Cortex of kidney (tissue), 1 donor: ENCODE measurements at regions not wholly inside any gene's neighbourhood (a gene's known extent, or its start where the extent isn't known, plus 50 kb on each side); places are given as distances from the start of the nearest gene placed in this dataset.

Experiments used
- DNase-seq: peaks from one replicate; lab custom pipeline; 2025; lab: John Stamatoyannopoulos, UW

DNA sequence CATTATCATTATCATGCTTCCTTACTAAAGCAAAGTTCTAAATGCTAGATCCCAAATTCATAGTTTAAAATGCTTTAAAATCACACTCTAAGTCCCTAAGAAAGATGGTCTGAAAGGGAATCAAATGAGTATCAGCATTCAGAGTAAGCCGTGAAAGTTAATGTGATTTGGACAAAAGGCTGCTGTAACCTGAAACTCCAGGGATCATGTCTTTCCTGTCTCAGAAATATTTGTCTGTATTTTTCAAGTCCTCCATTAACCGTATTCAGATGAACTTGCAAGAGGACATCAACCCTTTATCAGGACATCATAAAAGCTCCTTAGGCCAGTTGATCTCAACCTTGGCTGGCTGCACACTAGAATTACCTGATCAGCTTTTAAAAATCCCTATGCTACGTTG is 324.3 kb upstream of the PKDCC start:
- no peak for DNase-seq

DNA sequence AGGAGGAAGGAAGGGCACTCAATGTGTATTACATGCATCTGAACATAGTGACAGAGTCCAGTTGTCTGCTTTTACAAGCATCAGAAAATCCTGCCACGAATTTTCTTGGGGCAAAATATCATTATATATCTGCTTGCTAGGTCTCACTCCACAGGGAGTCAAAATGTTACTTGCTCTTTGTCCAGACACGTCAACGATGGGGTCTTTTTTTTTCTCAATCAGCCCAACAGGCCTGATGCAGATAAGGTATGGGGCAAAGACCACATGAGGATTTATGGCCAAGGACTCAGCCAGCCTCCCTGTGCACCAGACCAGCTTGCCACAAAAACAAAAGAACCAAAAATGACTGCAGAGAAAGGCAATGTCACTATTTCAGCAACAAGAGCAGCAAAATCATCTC is 323.4 kb upstream of the PKDCC start:
- no peak for DNase-seq

DNA sequence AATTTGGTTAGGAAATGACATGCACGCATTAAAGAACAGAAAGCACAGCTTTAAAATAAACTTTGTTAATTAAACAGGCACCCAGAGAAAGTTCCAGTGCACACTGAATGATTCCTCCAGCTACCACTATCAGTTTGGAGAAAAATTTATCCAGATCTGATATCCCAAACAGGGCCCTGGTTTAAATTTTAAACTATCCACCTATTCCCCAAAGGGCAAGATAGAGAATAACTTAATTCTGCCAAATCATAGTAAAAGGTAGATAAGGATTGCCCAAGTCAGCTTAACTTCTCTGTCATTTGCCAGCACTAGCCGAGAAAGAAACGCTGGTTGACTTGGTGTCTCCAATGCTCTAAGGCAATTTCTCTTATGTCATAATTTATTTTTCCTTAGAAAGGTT is 321.9 kb upstream of the PKDCC start:
- no peak for DNase-seq

DNA sequence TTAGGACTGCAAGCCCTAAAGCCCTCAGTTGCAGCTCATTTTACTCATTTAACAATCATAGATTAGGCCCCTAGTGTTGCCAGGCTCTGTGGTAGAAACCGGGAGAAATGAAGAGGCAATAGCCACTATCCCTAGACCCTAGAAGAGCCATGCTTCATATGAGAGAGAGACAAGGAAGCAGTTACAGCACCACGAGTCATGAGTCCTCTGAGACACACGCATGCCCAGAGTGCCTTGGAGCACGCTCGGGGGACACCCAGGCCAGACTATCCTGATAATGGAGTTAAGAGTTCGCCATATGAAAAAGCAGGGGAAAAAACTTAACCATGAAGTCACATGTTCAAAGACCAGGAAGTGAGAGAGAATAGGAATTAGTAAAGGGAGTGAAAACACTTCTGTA is 321.5 kb upstream of the PKDCC start:
- DNase-seq, result no peak

DNA sequence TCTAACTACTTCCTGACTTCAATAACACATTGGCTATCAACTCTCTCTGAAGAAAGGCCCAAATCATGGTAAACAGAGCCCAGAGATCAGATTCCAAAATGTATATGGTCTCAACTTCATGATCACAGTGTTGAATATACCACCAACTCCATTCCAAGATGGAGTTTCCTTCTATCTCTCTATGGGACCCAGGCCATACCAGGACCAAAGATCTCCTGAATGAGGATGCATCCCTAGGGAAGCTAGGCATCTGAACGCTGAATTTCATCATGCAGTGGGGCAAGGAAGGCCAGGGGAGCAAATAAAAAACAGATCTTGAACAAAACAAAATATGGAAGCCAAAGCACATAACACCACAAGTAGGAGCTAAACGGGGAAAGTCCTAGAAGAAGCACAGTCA is 320.7 kb upstream of the PKDCC start:
- no peak for DNase-seq

DNA sequence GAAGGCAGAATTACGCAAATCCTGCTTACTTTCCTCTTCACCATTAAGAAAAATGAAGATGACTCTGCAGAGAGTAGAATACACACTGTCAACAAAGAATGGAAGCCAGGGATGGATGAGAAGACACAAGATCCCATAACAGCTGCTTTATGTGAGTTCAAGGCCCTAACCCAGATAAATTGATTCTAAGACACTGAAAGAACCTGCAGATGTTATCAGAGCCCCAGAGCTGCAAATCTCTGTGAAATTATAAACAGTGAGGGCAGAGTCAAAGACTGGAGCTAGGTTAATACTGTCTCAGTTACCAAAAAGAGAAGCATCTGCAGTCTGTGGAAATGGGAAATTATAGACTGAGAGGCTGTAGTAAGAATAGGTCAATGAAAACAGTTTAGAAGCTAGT is 320.1 kb upstream of the PKDCC start:
- DNase-seq, result no peak

DNA sequence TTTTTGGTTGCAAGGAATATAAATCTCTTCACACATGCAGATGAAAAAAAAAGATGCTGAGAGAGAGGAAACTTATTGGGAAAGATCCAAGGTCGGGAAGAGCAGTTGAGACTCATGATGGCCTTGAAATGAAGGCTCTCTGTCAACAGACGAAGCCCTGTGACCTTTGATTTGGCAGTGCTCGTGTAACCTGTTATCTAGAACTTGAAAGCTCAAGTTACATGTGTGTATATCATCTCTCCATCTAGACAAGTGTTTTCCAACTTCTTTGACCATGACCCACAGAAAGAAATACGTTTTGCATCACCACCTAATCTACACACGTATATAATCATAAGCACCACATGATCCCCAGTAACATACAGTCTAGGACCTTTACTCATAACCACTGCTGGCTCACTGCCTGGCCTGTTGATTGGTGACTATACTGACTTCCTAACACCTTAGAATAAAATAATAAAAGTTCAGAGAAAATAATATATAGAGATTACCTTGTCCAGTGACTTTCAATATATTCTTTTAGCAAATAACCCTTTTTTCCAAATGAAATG is 319.0 kb upstream of the PKDCC start:
- no peak for DNase-seq

DNA sequence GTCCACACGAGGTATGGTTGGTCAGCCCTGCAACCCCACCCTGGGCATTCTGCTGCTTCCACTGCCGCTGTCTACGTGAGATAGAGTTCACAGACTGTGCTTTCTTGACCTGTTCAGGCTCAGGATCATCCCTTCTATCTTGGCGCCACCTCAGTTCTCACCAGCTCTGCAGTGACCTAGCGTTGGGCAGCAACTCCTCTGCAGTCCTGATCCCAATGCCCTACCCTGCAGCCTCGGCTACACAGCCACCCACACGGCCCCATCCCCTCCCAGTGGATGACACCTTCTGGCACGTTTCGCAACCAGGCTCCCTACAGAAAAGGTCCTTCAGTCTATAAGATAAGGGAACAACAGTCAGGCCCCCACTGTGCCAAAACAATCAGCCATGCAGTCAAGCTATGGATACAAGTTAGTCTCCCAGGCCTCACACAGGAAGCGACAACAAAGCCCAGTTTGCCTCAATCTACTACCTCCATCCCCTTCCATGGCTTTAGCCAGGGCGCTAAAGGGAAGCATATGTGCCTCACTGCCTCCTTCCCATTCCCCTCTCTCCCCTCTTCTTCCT is 317.9 kb upstream of the PKDCC start:
- DNase-seq, result no peak

DNA sequence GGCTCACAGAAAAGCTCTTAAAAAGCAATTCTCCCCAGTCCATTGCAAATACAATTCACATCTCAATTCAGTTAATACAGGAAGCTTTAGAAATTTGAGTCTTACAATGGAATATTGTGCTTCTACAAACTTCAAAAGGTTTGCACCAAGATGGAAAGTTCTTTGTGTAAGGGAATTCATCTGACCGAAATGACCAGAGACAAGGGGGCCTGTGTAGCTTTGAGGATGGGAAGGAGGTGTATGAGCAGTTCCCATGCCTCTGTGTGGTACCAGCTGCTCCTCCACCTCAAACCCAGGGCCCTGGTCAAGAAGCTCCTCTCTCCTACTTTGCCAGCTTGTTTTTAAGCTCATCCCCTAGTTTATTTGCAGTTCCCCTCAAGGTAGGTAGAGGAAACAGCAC is 312.8 kb upstream of the PKDCC start:
- no peak for DNase-seq

DNA sequence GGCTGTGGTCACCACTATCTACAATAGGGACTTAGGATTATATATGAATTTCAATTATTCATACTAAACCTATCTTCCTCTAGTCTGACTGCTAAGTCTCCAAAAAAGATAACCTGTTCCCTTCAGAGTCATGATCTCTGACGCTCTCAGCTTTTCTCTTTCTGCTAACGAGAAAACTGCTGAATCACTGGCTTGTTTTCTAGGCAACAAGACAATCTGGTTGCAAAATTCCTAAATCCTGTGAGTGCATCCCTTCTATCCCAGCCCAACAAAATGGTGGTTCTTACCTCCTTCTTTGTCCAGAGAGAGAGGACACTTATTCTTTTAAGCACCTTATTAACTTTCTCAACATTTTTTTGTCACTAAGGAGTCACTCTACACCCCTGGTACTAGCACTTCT is 312.3 kb upstream of the PKDCC start:
- no peak for DNase-seq

DNA sequence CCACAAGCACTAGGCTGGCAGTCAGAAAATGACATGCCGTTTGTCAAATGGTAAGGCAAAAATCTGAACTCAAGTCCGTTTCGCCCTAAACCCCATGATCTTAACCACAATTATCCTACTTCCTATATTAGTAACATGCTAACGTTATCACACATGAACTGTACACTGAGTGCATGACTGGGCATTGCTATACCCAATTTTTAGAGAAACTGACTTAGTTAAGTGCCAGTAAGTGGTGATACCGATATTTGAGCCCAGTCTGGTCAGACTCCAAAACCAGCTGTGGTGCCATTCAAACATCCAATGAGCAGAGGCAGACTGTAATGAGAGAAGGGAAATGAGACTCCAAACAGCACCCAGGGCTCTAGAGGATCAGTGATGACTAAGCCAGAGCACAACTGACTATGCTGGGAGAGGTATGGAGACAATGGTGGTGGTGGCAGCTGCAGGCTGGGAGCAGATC is 311.7 kb upstream of the PKDCC start:
- DNase-seq, result no peak

DNA sequence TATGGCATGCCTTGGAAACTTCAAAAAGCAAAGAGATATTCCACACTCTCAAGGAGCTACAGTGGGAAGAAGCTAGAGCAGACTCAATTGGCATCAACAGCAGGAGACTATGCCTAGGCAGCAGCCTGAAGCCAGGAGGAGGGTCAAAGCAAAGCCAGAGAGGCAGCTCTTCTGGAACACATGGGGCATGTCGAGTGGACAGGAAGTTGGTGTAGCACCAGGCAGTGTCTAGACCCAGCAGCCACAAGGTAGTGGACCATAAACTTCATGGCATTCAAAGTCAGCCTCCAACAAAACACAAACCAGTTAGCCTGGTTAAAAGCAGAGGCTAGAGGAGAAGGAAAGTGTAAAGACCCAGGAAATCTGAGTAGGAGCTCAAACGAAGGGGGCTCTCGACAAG is 311.2 kb upstream of the PKDCC start:
- DNase-seq, result no peak

DNA sequence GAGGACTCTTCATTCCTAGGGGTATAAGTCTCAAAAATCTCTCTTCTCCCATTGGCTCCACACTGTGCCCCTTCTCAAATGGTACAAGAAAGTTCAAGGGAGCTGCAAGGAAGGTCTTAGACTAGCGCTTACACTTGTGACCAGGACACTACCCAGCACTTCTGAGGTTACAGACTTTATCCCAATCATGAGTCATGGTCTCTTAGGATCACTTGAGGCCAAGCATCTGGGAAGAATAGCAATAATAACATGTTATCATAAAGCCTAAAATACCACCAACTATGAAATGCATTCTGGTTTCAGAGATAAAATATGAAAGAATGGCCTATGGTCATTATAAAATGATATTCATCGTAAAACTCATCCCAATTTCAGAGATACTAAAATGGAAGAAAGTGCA is 309.9 kb upstream of the PKDCC start:
- DNase-seq, result no peak

DNA sequence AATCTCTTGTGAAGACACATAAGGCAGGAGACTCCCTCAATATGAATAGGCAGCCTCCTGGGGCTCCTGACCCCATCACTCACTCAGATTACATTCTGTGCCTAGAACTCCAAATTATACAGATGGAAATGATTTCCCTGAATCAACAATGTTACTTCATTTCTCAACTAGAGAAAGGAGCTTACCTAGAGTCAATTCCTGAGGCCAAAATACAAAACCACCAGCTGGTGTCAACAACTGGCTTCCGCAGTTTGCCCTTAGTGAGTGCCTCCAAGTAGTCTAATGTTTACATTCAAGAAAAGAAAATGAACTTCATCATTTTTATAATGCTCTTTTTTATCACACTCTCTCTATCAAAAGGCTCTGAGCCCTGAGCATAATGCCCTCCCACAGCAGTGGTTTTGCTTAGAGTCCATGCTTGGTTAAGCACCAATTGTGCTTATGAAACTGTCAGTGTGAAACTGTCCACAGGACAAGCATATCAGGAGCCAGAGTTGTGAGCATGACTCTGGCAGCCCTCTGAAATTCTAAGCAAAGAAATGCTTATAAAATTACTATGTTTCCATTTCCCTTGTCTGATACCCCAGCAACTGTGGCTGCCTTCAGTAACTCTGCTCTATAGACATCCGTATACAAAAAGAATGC is 305.7 kb upstream of the PKDCC start:
- no peak for DNase-seq

DNA sequence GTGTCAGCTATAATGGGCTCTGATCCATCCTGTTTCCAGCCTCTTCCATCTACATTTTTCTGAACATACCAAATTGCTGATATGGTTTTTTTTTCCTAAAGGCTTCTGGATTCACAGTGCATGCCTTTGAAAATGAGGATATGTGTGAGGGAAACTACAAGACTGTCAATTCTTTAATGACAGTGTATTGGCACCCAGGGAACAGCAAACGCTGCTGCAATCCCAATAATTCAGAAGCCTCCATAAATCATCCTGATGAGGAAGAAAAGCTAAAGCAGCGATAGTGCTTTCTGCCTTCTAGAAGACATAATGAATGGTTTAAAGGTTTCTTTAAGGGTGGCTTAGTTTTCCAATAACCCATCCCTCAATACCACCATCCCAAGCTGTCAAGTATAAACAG is 304.5 kb upstream of the PKDCC start:
- no peak for DNase-seq

DNA sequence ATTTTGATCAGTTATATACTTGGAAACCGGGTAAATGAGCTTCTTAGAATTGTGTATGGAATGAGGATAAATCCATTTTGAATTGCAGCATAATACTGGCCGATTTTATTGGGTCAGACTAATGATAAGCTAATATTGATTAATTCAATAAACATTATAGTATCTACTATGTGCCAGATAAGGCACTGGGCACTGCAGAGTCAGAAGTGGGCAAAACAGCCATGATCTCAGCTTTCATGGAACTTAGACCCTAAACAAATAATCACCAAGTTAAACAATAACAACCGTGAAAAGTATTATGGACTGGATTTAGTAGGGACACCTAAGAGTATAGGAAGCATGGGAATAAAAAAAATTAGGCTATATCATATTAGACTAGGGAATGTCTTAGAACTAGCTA is 297.0 kb upstream of the PKDCC start:
- DNase-seq, result no peak

DNA sequence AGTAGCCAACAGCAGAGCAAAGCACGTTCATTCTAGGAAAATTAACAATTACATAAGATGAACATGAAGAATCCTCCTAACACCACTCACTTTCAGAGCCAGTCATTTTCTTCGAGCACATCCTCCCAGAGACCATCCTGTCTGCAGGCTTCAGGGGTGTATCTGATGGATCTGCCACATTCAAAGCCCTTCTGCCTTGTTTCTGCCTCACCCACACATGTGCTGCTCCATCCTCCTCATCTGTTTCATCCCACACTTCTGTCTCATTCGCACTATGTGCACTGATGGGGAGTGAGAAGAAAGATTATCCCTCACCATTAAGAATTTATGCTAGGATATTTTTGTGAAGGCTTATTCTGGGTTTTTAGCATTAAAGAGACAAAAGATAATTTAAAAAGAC is 287.9 kb upstream of the PKDCC start:
- DNase-seq, result no peak

DNA sequence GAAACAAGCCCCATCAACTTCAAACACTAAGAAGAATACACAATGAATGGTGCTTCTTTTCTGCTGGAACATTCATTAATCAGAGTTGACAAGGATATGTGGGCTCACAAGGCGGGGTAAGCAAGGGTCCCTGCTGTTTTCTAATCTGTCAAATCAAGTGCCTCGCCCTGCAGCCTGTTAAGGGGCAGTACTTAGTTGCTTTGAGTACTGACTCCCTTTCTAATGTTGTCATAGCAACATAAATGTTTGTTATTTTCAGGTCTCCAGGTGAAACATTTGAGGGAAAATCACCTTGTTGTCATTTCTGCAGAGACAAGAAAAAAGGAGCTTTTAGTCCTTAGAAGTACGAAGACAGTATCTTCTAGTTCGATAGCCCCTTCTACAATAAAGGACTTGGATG is 284.7 kb upstream of the PKDCC start:
- no peak for DNase-seq

DNA sequence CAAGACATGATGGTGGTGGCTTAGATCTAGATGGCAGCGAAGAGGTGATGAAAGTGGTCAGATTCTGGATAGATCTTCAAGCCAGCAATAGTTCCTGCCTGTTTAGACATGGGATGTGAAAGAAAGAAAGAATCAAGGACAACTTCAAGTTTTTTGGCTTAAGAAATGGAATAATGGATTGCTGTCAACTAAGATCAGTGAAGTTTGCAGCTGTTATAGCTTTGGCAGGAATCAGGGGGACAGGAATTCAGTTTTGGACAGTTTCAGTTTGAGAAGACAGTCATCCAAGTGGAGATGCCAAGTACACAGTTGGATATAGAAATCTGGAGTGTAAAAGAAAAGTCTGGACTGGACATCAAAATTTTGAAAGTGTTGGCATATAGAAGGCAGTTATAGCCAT is 283.7 kb upstream of the PKDCC start:
- no peak for DNase-seq

DNA sequence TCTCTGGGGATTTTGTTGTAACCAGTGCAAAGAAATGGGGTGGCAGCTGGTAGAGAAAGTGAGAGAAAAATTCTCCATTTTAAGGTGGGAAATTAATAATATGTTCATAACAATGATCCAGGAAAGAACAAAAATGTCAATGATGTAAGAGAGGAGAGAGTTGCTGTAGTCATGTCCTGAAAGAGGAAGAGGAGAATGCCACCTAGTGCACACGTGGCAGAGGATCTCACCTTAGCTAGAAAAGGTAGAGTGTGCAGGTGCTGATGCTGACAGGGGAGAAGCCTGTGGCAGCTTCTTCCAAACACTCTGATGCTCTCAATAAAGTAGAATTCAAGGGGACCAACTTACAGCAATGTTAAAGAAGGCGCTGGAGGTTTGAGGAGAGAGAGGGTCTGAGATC is 282.9 kb upstream of the PKDCC start:
- DNase-seq, result no peak

DNA sequence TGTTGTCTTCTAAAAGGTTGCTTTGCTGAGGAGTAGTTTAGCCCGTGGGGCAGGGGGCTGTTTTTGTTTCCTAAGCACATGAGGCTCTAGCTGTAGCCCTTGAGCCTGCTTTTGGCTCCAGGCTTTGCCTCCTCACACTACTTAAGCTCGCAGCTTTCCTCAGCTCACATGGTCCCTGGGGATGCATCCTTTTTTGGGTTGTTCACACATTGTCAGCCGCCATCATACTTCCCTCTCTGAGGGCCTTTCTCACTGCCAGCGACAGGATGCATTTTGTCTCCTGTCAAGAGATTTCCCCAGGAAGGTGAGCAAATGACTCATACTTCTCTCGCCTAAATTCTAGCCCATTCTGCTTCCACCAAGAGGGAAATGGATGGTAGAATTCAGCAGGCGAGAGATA is 279.5 kb upstream of the PKDCC start:
- DNase-seq, result no peak

DNA sequence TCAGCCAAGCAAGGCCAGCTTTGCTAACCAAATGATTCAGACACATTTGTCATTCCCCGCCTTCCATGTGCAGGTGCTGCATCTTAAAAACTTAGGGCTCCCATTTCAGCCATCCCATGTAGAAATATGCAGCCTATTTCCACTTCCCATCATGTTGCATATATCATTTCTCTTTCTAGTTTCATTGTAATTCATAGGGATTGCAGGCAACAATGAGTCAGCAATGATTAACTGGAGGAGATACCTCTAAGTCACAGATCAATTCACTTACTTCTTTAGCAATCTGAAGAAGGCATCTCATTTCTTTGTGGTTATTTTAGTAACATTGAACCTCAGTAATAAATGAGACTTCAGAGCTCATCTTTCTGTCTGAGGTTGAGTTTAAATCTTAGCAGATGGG is 276.1 kb upstream of the PKDCC start:
- no peak for DNase-seq

DNA sequence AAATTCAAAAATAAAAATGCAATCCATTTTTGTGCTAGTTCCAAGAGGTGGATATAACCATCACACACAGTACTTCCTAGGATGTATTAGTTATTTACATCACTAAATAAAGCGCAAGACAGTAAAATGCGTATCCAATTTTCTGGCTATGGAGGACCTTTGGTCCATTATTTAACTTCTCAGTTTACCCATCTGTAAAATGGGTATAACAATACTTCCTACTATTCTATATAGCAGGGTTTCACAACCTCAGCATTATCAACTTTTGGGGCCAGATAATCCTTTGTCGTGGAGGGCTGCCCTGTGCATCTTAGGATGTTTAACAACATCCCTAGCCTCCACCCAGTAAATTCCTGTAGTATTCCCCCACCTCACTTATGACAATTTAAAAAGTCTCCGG is 275.1 kb upstream of the PKDCC start:
- DNase-seq, result no peak

DNA sequence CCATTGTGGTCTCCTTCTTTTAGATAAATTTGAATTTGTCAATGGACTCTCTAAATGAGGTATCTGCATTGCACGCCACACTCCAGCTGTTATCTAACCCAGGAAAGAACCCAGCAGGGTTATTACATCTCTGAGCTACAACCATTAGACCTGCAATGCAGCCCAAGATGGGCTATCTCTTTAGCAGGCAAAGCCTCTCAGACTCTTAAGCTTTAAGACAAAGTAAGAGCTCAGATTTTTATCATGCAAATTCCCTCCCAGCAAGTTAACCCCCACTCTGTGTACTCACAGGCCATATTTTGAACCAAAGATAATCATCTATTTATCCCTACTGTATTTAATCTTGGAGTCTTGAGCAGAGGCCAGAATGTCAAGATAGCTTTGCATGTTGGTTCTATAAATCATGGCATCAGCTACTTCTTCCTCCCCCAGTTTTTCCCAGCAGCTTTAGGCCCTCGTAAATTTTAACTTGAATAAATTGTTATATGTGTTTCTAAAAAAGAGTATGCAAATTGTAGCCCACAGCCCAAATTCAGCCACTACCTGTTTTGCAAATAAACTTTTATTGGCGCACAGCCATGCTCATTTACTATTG is 273.7 kb upstream of the PKDCC start:
- DNase-seq, result no peak
